ENCODE measurements at regions not wholly inside any gene's neighbourhood (a gene's known extent, or its start where the extent isn't known, plus 50 kb on each side); places are given as distances from the start of the nearest gene placed in this dataset.

DNA sequence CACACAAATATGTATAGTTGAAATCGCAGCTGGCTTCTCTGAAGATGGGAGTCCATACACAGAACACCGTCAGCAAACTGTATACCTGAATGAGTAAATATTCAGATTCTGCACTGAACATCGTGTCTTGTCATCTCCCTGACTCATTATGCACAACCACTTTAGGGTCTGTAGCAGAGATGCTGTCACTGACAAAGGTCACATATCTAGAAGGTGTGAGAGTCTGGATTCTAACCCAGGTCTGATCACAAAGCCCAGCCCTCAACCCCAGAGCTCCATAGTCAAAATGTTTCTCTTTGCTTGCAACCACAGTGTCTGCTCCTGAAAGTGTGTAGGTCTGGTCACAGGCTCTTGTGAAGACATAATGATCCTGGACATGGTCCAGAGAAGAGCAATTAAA, 78.3 kb upstream of the PAX8 start:
- TF ChIP-seq, protein P1, sequence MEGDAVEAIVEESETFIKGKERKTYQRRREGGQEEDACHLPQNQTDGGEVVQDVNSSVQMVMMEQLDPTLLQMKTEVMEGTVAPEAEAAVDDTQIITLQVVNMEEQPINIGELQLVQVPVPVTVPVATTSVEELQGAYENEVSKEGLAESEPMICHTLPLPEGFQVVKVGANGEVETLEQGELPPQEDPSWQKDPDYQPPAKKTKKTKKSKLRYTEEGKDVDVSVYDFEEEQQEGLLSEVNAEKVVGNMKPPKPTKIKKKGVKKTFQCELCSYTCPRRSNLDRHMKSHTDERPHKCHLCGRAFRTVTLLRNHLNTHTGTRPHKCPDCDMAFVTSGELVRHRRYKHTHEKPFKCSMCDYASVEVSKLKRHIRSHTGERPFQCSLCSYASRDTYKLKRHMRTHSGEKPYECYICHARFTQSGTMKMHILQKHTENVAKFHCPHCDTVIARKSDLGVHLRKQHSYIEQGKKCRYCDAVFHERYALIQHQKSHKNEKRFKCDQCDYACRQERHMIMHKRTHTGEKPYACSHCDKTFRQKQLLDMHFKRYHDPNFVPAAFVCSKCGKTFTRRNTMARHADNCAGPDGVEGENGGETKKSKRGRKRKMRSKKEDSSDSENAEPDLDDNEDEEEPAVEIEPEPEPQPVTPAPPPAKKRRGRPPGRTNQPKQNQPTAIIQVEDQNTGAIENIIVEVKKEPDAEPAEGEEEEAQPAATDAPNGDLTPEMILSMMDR (IDR thresholded peaks at IDR 0.05): no peak
- TF ChIP-seq POLR2A (IDR thresholded peaks at IDR 0.05): no peak
